Myocyte (in vitro differentiated cells): ENCODE measurements at regions not wholly inside any gene's neighbourhood (a gene's known extent, or its start where the extent isn't known, plus 50 kb on each side); places are given as distances from the start of the nearest gene placed in this dataset.

Experiments
- DNase-seq: peaks from one replicate; pipeline ENCODE4 v3.0.0-alpha.2; 2012; ENCODE audit warnings: low read depth

GRCh38 chr6:77181749-77182148 is 281.5 kb downstream of the HTR1B start:
- no peak for DNase-seq

GRCh38 chr6:77180326-77180725 is 283.0 kb downstream of the HTR1B start:
- no peak for DNase-seq

- peak; percentile 38 for DNase-seq
Observed at GRCh38 chr6:77178821-77179220, 284.5 kb downstream of the HTR1B start.

- no peak for DNase-seq
Observed at GRCh38 chr6:77177470-77177869, 285.8 kb downstream of the HTR1B start.

- DNase-seq: no peak
Observed at GRCh38 chr6:77173472-77174074, 289.7 kb downstream of the HTR1B start.

GRCh38 chr6:77172578-77172977 is 290.7 kb downstream of the HTR1B start:
- no peak for DNase-seq

GRCh38 chr6:77159730-77160129 is 303.6 kb downstream of the HTR1B start:
- DNase-seq: no peak

GRCh38 chr6:77151241-77151640 is 312.1 kb downstream of the HTR1B start:
- no peak for DNase-seq

GRCh38 chr6:77150736-77151135 is 312.6 kb downstream of the HTR1B start:
- no peak for DNase-seq

GRCh38 chr6:77145244-77145643 is 318.0 kb downstream of the HTR1B start:
- DNase-seq: no peak

- no peak for DNase-seq
Observed at GRCh38 chr6:77143659-77144447, 319.4 kb downstream of the HTR1B start.

- no peak for DNase-seq
Observed at GRCh38 chr6:77136086-77136485, 327.2 kb downstream of the HTR1B start.

GRCh38 chr6:77133031-77133430 is 330.3 kb downstream of the HTR1B start:
- DNase-seq: no peak

- no peak for DNase-seq
Observed at GRCh38 chr6:77131426-77131825, 331.9 kb downstream of the HTR1B start.

- DNase-seq: peak; percentile 18
Observed at GRCh38 chr6:77124604-77125003, 338.7 kb downstream of the HTR1B start.

GRCh38 chr6:77123527-77123926 is 339.8 kb downstream of the HTR1B start:
- DNase-seq: no peak

GRCh38 chr6:77106992-77107391 is 356.3 kb downstream of the HTR1B start:
- DNase-seq: peak; percentile 70

GRCh38 chr6:77105091-77105490 is 358.2 kb downstream of the HTR1B start:
- no peak for DNase-seq

- DNase-seq: no peak
Observed at GRCh38 chr6:77097940-77098339, 365.4 kb downstream of the HTR1B start.

GRCh38 chr6:77095936-77096627 is 367.2 kb downstream of the HTR1B start:
- DNase-seq: no peak

GRCh38 chr6:77094821-77095220 is 368.5 kb downstream of the HTR1B start:
- DNase-seq: no peak

GRCh38 chr6:77092971-77093370 is 370.3 kb downstream of the HTR1B start:
- peak; percentile 82 for DNase-seq
